NCI-H1417 (cell line): ENCODE measurements at regions not wholly inside any gene's neighbourhood (a gene's known extent, or its start where the extent isn't known, plus 50 kb on each side); places are given as distances from the start of the nearest gene placed in this dataset.
"Not testable (repeated sequence)": the region's sequence is repeated elsewhere in the genome, so short reads cannot be mapped to it uniquely, and the experiment has no call there.

Source experiments
- DNase-seq, 3 experiments: peaks; one replicate each; lab custom pipeline; 2025; lab: John Stamatoyannopoulos, UW

DNA sequence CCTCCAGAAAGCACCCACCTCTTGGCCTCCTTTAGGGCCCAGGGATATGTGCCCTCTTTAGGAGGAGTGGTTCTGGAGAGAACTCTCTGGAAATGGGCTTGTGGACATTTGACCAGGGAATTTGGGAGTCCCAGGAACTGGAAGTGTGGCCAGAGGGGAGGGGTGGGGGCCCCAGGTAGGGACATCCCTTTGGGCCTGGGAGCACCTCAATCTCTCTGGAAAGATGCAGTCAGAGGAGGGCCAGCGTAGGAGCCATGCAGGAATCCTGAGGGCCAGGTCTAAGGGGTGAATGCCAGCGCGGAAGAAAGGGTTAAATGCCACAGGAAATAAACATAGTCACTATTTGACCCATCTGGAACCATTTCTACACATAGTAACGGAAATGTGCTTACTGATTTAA is 50.3 kb upstream of the ITGA11 start:
- DNase-seq = no peak

DNA sequence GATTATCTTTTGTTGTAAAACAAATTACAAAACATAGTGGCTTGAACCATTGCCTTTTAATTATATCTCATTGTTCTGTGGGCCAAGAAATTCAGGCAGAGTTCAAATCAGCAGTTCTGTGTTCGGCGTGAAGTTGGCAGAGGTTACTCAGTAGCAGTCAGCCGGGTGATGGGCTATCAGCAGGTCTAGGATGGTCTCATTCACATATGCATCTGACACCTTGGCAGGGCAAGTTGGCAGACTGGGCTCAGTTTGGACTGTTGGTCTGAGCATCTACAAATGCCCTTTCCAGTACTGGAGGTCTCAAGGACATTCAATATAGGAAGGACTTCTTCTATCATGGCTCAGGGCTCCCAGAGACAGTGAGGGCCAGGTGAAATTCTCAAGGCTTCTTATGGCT is 51.2 kb upstream of the ITGA11 start:
- no peak for DNase-seq

DNA sequence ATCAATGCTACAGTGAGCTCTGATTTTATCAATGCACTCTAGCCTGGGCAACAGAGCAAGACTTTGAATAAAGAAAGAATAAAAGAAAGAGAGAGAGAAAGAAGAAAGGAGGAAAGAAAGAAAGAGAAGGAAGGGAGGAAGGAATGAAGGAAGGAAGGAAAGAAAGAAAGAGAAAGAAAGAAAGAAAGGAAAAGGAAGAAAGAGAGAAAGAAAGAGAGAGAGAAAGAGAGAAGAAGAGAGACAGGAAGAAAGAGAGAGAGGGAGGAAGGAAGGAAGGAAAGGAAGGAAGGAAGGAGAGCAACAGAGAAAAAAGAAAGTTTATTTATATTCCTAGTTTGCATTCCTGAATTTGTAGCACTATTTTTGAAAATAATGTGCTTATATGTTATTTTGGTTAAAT is 52.3 kb upstream of the ITGA11 start:
- DNase-seq = no peak

DNA sequence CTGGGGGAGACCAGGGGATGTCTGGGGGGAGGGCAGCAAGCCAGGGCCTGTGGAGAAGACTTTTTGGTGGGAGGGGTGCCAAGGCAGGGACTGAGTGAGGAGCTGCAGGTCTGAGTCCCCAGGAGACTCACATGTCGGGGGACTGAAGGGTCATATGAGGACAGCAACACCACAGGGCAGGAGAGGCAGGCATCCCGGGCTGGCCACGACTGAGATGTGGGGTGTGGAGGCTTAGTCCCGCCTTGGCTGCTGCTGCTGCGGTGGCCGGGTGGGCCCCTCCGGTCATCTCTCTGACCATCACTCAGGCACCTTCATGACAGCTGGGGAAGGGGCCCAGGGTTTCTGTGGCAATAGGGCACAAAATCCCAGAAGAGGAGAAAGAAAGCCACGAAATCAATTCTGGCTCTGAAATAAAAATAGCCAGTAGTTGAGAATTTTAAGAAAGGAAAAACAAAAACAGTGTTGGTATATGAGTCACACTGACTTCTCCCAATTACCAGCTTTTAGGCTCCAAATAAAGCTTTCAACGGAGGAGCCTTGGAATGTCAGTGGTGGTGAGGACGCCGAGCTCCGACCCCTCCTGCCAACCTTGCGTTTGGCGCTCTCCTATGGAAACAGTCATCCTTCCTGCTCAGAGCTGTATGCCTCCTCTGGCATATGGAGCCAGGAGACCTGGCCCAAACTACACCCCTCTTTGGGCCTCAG is 52.9 kb upstream of the ITGA11 start:
- no peak for DNase-seq

DNA sequence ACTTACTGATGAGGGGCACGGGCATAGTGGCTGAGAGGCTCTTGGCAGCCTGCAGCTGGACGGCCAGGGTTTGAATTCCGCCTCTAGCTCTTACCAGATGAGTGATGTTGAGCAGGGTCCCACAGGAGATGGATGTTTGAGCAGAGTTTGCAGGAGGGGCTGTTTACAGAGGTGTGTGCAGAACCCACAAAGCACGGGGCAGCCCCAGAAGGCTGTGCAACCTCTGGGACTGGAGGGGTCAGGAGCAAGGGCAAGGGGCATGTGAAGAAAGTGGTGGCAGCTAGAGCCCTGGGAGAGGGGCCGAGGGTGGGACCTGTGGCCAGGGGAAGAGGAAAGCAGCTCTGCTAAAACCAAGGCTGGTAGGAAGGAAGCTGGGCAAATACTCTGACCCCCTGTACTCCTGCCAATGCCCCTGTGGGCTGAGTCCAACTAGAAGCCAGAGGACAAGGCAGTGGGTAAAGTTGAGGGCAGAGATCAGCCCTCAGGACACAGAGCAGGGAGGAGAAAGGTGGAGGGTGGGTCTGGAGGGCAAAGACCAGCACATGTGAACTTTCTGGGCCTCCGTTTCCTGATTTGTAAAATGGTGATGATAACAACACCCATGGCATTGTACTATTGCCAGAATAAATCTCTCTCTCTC is 53.9 kb upstream of the ITGA11 start:
- no peak for DNase-seq

DNA sequence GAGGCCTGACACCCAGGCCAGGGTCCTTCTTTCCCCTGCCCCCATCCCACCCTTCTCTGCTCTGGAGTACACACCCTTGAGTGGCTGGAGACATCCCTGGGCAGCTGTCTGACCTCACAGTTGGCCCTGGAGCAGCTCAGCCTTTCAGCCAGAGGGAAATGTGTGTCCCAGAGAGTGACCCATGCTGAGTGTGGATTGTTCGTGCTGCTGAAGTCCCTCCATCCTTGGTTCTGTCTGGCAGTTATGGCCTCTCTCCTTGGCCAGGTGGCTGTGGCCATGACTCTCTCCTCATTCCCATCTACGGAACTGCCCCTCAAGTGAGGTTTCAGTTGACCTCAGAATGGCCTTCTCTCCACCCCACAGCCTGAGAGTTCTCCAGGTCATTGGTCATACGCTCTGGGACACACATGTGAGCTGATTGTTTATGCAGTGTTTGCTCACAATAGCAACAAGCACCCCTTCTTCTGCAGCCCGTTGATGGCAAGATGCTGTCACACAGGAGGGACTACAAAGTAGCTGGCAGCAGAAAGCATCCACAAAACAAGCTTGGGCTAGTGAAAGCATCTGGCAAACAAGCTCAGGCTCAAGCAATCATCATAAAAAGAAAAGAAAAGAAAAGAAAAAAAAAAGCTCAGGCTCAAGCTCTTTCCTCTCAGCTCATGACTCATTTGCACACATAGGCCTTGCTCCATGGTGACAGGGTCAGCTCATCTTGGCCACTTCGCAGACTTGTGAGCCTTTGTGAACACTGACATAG is 55.3 kb upstream of the ITGA11 start:
- no peak for DNase-seq

DNA sequence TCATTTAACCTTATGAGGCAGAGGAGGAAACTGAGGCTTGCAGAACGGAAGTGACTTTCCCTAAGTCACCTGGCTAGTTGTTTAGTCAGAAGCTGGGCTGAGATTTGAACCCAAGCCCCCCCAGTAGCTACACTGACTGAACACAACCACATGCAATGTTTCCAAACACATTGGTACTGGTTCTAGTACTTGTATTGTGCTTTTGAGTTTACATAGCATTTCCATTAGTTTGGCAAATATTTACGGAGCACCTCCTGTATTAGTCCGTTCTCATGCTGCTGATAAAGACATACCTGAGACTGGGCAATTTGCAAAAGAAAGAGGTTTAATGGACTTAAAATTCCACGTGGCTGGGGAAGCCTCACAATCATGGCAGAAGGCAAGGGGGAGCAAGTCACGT is 56.3 kb upstream of the ITGA11 start:
- no peak for DNase-seq

DNA sequence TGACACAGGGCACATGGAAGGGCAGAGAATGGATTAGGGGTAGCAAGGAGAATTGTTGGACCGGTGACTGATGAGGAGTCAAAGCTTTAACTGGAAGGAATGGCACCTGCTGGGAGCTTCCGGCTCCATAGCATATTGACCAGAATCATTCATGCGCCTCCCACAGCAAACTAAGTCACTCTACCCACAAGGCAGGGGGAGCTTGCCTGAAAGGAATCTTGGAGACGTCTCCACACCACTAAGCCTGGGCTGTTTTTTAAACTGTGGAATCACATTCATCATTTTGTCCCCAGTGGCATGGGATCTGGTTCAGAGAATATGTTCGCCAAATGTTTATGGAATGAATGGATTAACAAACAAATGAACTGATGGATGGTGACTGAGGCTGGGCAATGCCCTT is 57.0 kb upstream of the ITGA11 start:
- DNase-seq = no peak

DNA sequence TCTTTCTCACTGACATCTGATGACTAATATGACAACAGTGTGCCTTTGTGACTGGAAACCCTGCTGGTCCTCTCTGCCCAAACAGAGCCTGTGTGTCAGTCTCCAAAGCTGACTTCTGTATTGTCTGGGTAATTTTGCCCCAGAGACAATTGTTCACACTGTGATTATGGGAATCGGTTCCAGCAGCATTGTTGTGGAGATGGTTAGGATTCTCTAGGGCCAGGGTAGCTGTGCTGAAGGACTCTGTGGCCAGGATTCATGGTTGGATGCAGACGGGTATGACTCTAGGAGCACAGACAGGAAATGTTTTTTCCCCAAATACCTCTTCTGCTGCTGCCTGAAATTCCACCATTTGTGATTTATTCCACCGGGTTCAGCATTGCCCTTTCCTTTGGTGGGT is 57.5 kb upstream of the ITGA11 start:
- no peak for DNase-seq

DNA sequence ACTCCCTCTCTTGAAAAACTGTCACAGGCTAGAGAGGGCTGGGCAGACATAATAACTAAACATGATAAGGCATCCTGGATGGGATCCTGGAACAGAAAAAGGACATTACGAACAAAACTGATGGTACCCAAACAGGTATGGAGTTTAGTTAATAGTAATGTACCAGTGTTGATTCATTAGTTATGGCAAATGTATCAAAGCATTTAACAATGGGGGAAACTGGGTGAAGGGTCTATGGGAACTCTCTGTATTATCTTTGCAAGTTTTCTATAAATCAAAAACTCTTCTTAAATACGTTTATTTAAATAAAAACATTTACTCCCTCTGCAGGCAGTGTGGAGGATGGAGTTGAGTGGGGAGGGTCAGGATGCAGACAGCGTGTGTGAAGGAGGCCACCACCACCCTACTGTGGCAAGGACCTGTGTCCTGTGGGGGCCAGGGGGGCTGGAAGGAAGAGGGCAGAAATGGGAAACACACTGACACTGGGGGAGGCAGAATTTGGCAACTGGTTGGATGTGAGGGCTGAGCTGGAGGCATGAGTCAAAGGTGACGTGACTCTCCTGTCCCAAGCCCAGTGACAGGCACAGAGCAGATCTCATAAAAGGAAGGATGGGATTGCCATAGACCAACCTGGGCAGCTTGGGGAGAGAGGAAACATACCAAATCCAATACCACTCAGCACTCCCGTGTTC is 59.6 kb upstream of the ITGA11 start:
- DNase-seq = no peak

DNA sequence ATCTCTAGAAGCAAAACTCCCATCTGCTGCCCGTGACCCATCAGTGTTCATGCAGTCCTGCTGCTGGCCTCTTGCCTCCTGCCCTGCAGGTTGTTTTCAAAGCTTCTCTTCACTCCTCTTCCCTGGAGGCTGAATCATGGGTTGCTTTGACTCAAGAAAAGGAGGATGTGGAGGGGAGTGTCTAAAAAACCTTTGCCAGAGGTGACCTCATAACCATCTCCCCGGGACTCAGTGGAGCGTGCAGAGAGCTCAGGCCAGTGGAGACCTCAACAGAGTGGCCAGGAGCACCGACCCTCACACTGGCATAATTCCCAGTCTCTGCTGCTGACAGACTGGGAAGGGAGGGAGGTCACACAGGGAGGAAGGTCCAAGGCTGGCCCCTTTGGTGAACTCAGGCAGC is 60.9 kb upstream of the ITGA11 start:
- DNase-seq = no peak

DNA sequence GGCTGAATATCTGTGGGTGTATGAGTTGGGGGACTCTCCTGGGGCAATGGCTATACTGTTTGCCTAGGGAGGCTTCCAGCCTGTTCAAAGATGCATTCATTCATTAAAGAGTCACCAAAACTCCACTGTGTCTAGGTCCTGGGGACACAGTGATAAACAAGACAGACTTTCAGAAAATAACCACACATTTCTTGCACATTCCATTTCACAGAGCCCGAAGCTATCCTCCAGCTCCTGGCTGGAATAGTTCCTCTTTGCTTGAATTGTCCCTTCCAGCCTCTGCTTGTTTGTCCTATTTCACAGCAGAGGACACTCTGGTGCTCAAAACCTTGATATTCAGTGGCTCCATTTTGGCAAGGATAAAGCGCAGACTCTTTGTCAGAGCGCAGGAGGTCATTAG is 61.7 kb upstream of the ITGA11 start:
- DNase-seq = no peak

DNA sequence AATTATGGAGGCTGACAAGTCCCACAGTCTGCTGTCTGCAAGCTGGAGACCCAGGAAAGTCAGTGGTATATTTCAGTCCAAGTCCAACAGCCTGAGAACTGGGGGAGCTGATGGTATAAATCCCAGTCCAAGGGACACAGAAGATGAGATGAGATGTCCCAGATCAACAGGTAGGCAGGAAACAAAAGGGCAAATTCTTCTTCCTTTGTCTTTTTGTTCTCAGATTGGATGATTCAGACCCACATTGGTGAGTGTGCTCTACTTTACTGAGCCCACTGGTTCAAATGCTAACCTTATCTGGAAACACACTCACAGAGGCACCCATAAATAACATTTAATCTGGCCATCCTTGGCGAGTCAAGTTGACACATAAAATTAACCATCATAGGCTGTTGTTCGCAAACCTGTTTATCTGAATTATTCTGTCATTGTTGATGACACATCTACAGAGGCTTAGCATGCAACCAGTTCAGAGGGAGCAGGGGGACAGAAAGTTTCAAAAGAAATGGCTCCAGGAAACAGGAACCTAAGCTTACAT is 62.7 kb upstream of the ITGA11 start:
- DNase-seq = no peak

DNA sequence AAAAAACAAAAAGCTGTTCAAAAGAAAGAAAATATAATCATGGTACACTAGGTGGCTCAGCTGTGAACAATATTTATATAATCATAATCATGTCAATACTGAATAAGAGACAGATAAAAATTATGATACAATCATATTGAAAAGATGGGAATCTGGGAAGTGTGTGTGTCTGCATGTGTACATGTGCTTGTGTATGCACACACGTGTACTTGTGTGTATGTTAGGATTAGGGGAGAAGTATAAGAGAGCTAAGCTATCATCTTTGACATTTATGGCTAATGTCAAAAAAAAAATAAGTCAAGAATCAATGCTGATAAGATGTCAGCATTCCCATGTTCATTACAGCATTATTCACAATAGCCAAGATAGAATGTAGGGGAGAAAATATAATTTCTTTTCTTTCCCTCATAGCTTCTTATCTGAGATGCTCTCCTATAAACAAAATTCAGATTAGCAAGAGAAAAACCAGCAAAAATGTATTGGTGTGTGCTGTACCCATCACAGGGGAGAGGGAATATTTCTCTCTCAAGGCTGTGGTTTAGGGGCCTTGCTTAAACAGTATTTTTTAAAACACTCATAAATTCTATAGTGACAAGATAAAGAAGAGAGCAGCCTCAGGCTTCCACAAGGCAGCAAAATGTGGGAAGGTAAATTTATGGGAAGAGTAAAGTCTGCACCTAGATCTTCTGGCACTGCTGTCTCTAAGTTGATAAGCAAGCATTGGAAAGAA is 63.4 kb upstream of the ITGA11 start:
- no peak for DNase-seq

DNA sequence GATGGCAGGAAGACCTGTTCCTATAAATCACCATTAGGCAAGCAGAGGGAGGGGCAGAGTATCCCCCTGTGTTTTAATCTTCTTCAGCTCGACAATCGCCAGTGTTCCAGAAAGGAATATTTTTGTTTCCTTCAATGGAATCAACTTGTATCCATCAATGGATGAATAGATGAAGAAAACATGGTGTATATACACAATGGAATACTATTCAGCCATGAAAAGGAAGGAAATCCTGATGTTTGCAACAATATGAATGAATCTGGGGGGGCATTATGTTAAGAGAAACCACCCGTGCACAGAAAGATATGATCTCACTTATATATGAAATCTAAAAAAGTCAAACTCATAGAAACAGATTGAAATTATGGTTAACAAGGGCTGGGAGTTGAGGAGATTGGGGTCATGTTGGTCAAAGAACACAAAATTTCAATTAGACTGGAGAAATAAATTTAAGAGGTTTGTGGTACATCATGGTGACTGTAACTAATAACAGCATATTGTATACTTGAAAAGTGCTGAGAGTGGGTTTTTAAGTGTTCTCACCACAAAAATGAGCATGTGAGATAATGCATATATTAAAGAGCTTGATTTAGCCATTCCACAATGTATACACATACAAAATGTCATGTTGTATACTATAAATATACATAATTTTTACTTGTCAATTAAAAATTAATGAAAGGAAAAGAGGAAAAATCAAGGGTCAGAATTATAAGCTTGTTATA is 64.2 kb upstream of the ITGA11 start:
- no peak for DNase-seq

DNA sequence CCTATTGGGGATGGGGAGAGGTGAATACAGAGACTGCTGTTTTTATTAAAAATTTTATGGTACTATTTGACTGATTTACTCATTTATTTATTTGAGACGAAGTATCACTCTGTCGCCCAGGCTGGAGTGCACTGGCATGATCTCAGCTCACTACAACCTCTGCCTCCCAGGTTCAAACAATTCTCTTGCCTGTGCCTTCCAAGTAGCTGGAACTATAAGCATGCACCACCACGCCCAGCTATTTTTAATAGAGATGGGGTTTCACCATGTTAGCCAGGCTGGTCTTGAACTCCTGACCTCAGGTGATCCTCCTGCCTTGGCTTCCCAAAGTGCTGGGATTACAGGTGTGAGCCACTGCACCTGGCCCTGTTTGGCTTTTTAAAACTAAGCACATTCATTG is 64.8 kb upstream of the ITGA11 start:
- DNase-seq = not testable (repeated sequence)

DNA sequence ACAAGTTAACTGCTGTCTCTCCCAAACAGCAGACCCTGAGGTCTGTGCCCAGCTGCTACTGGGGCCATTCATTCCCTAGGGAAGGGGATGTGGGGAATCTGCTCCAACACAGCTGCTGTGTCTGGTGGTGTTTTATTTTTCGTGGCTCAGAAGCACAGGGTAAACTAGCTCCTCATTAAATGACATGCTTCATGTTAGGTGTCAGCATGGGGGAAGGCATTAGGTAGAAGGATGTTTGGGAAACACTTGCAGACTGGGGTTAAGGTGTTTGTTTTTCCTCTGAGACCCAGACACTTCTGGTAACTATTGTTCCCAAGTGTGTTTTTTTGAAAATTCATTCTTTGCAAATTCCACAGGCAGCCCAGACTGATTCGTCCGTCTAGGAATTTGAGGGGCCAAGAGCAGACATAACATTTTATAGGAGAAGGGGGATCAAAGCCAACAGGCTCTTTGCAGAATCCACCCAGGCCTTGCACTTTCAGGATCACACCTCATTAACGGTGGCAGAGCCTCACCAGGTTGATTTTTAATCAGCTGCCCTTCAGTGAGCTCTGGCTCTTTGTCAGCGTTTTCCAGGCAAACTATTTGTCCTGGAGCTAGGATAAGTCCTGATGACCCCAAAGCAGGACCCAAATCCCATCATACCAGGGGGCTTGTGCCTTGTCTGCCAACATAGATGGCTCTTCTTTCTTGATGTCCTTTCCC is 65.4 kb upstream of the ITGA11 start:
- no peak for DNase-seq

DNA sequence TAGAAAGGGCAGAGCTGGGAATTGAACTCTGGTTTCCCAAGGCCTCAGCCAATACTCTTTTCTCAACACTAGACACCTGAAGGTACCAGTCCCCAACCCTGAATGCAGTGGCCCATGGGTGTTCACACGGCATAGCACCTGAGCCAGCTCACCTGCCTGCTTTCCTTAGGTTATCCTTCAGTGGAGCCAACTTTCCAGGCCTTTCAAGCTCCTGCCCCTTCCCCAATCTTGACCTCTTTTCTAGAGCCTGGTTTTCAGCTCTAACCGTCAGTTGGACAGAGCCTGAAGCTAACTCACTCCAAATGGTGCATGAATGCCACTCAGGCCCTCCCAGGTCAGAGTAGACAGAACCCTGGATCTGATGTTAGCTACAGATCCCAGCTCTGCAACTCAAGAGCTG is 66.1 kb upstream of the ITGA11 start:
- no peak for DNase-seq

DNA sequence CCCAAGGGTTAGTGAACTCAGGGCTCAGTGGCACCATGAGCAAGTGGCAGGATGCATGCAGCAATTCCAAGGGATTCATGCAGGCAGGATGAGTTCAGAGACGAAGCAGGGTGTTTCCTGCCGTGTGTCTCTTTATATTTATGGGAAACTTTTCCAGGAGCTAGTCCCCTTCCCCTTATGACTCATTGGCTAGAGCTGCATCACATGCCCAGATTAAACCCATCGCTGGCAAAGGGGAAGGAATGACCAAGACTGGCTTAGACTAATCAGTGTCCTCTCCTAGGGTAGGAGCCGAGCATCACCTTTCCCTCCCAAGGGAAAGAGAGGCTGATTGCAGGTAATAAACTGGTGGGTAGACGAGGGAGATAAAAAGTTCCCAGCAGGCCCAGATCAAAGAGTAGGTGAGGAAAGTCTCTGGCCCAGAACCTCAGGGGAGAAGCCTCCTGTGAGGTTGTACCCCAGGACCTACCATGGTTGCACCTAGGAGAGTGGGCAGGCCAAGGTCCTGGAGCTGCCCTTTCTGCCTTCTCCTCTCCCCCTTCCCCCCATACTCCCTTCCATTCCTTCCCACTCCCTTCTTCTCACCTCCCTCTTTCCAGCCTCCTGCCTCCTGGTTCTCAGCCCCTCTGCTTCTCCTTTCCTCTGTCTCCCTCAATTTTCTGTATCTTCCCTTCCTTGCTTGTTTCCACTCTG is 67.8 kb upstream of the ITGA11 start:
- no peak for DNase-seq
